ENCODE measurements at regions not wholly inside any gene's neighbourhood (a gene's known extent, or its start where the extent isn't known, plus 50 kb on each side); places are given as distances from the start of the nearest gene placed in this dataset.
A peak's percentile ranks its signal among the peaks of the same experiment; 100 is the strongest.
"Not testable (repeated sequence)": the region's sequence is repeated elsewhere in the genome, so short reads cannot be mapped to it uniquely, and the experiment has no call there.

GRCh38 chr4:110850461-110851442 lies 227.9 kb upstream of the PITX2 start:
- no peak for DNase-seq

- DNase-seq: no peak
Measured at GRCh38 chr4:110851989-110852388, 229.1 kb upstream of the PITX2 start.

GRCh38 chr4:110852793-110853192 lies 229.9 kb upstream of the PITX2 start:
- DNase-seq: no peak

- DNase-seq: no peak
Measured at GRCh38 chr4:110853242-110853641, 230.4 kb upstream of the PITX2 start.

GRCh38 chr4:110854021-110854678 lies 231.3 kb upstream of the PITX2 start:
- peak; percentile 41 to 72 for DNase-seq

- DNase-seq: no peak
Measured at GRCh38 chr4:110860125-110860524, 237.2 kb upstream of the PITX2 start.

GRCh38 chr4:110860901-110861300 lies 238.0 kb upstream of the PITX2 start:
- no peak for DNase-seq

GRCh38 chr4:110865611-110866259 lies 242.9 kb upstream of the PITX2 start:
- DNase-seq: no peak

GRCh38 chr4:110867251-110867960 lies 244.5 kb upstream of the PITX2 start:
- DNase-seq: no peak

GRCh38 chr4:110867981-110868720 lies 245.3 kb upstream of the PITX2 start:
- DNase-seq: no peak

- no peak for DNase-seq
Measured at GRCh38 chr4:110869114-110869513, 246.2 kb upstream of the PITX2 start.

GRCh38 chr4:110869862-110870572 lies 247.1 kb upstream of the PITX2 start:
- DNase-seq: no peak

GRCh38 chr4:110876214-110876613 lies 253.3 kb upstream of the PITX2 start:
- not testable (repeated sequence) for DNase-seq

- no peak for DNase-seq
Measured at GRCh38 chr4:110876866-110877265, 254.0 kb upstream of the PITX2 start.

GRCh38 chr4:110877778-110878370 lies 255.0 kb upstream of the PITX2 start:
- DNase-seq: no peak

- no peak for DNase-seq
Measured at GRCh38 chr4:110878413-110878812, 255.5 kb upstream of the PITX2 start.

GRCh38 chr4:110878956-110879355 lies 256.1 kb upstream of the PITX2 start:
- DNase-seq: no peak

- DNase-seq: no peak
Measured at GRCh38 chr4:110886270-110886669, 263.4 kb upstream of the PITX2 start.

GRCh38 chr4:110886856-110887255 lies 264.0 kb upstream of the PITX2 start:
- DNase-seq: no peak

GRCh38 chr4:110897784-110898183 lies 274.9 kb upstream of the PITX2 start:
- DNase-seq: no peak

GRCh38 chr4:110898290-110898689 lies 275.4 kb upstream of the PITX2 start:
- DNase-seq: no peak

Data from Kasumi-1 (cell line).